H1 (cell line): ENCODE measurements at regions not wholly inside any gene's neighbourhood (a gene's known extent, or its start where the extent isn't known, plus 50 kb on each side); places are given as distances from the start of the nearest gene placed in this dataset.

Source experiments
- CTCF ChIA-PET: fragments of 300-600 bp; sonication (Branson Sonifier 250); formaldehyde crosslinking; loops from one replicate; lab custom pipeline; 2021; ENCODE audit not compliant: partially characterized antibody; lab: Charles Lee
- POLR2A ChIA-PET: fragments of 300-600 bp; sonication (Branson Sonifier 250); formaldehyde crosslinking; loops from one replicate; lab custom pipeline; 2021; ENCODE audit warnings: inconsistent platforms; ENCODE audit not compliant: partially characterized antibody; lab: Charles Lee
- DNase-seq, 2 experiments: peaks; one replicate each; pipeline versions ENCODE4 v3.0.0 to v3.0.0-alpha.2; 2010 to 2022; ENCODE audit warnings: low spot score in 2 of 2, low read depth in 1 of 2, mixed read lengths in 1 of 2
- FAIRE-seq: peaks from 2 replicates; lab custom pipeline; 2011; peaks lifted over from hg19 to GRCh38; lab: Jason Lieb, UNC
- H2AFZ ChIP-seq: 2 replicates; pipeline ENCODE4 v1.8.1; 2012; ENCODE audit warnings: low read length, inconsistent platforms
- H2AK5ac ChIP-seq: 2 replicates; pipeline ENCODE4 v1.6.1; 2013; ENCODE audit warnings: low read depth, low read length
- H2BK120ac ChIP-seq: replicated peaks from 2 replicates; pipeline ENCODE3; 2013; ENCODE audit warnings: low read depth, low read length, inconsistent platforms
- H2BK12ac ChIP-seq: 2 replicates; pipeline ENCODE4 v1.6.1; 2013; ENCODE audit warnings: low read depth, low read length
- H2BK15ac ChIP-seq: 2 replicates; pipeline ENCODE4 v1.6.1; 2013; ENCODE audit warnings: low read length
- H2BK20ac ChIP-seq: 2 replicates; pipeline ENCODE4 v1.6.1; 2013; ENCODE audit warnings: low read length
- H2BK5ac ChIP-seq: 2 replicates; pipeline ENCODE4 v1.6.1; 2013; ENCODE audit warnings: low read depth, low read length
- H3K14ac ChIP-seq: 2 replicates; pipeline ENCODE4 v1.6.1; 2013; ENCODE audit warnings: inconsistent platforms; ENCODE audit not compliant: insufficient read length
- H3K18ac ChIP-seq: 2 replicates; pipeline ENCODE4 v1.6.1; 2013; ENCODE audit warnings: low read length; ENCODE audit errors: extremely low read depth
- H3K23ac ChIP-seq: 2 replicates; pipeline ENCODE4 v1.6.1; 2013; ENCODE audit warnings: inconsistent platforms; ENCODE audit not compliant: insufficient read length
- H3K23me2 ChIP-seq: 2 replicates; pipeline ENCODE4 v1.6.1; 2013; ENCODE audit warnings: low read depth, low read length
- H3K27ac ChIP-seq: 2 replicates; pipeline ENCODE4 v1.6.1; 2011; ENCODE audit warnings: low read depth, low read length, inconsistent platforms
- H3K27me3 ChIP-seq, 4 experiments: replicated peaks in 1 of 4; 1 replicate in 1 of 4; 2 replicates in 3 of 4; pipeline versions ENCODE4 v1.6.1 to v1.8.1; 2011 to 2013; ENCODE audit warnings: low read length in 3 of 4, mild to moderate bottlenecking in 3 of 4, inconsistent platforms in 2 of 4, mixed read lengths in 2 of 4, moderate library complexity in 1 of 4; ENCODE audit not compliant: control insufficient read depth in 3 of 4, insufficient read depth in 3 of 4; ENCODE audit errors: extremely low read depth in 1 of 4
- H3K36me3 ChIP-seq, 4 experiments: 2 replicates each; pipeline versions ENCODE4 v1.6.1 to v1.8.1; 2011 to 2013; ENCODE audit warnings: mild to moderate bottlenecking in 4 of 4, low read length in 3 of 4, moderate library complexity in 2 of 4, control low read depth in 1 of 4, inconsistent platforms in 1 of 4; ENCODE audit not compliant: insufficient read depth in 4 of 4, control insufficient read depth in 2 of 4
- H3K4ac ChIP-seq: replicated peaks from 2 replicates; pipeline ENCODE3; 2013; ENCODE audit warnings: low read length, low read depth, mixed read lengths, inconsistent platforms; ENCODE audit not compliant: insufficient read length
- H3K4me1 ChIP-seq, 4 experiments: replicated peaks in 1 of 4; 1 replicate in 1 of 4; 2 replicates in 3 of 4; pipeline versions ENCODE4 v1.6.1 to v1.8.1; 2011 to 2013; ENCODE audit warnings: low read length in 3 of 4, inconsistent platforms in 2 of 4, mixed read lengths in 1 of 4; ENCODE audit not compliant: insufficient read depth in 4 of 4, control insufficient read depth in 3 of 4
- H3K4me2 ChIP-seq, 2 experiments: 2 replicates each; pipeline versions ENCODE4 v1.6.1 to v1.8.1; 2011 to 2013; ENCODE audit warnings: low read depth in 2 of 2, low read length in 2 of 2, control low read depth in 1 of 2, inconsistent platforms in 1 of 2, mild to moderate bottlenecking in 1 of 2; ENCODE audit not compliant: insufficient read depth in 1 of 2
- H3K4me3 ChIP-seq, 4 experiments: fragments of 200-600, 300-600 bp in 1 of 4; sonication (generic), shearing (Covaris generic), sonication (Bioruptor Twin) in 1 of 4; 2 replicates each; pipeline versions ENCODE4 v1.5.1 to v1.8.1; 2011 to 2016; ENCODE audit warnings: low read length in 4 of 4, low read depth in 3 of 4, control low read depth in 2 of 4, inconsistent platforms in 2 of 4, mild to moderate bottlenecking in 2 of 4, mixed read lengths in 1 of 4, moderate library complexity in 1 of 4; ENCODE audit not compliant: insufficient read depth in 2 of 4; ENCODE audit errors: extremely low read depth in 1 of 4
- H3K56ac ChIP-seq: replicated peaks from 2 replicates; pipeline ENCODE3; 2013; ENCODE audit warnings: low read depth, mild to moderate bottlenecking, mixed read lengths, low read length, inconsistent platforms; ENCODE audit not compliant: insufficient read length
- H3K79me1 ChIP-seq: 2 replicates; pipeline ENCODE4 v1.6.1; 2013; ENCODE audit warnings: low read depth, low read length, control low read depth
- H3K79me2 ChIP-seq, 2 experiments: 2 replicates each; pipeline versions ENCODE4 v1.6.1 to v1.8.1; 2012 to 2013; ENCODE audit warnings: low read length in 2 of 2, mild to moderate bottlenecking in 2 of 2, inconsistent platforms in 1 of 2; ENCODE audit not compliant: insufficient read depth in 2 of 2, control insufficient read depth in 1 of 2
- H3K9ac ChIP-seq, 4 experiments: replicated peaks in 1 of 4; 1 replicate in 1 of 4; 2 replicates in 3 of 4; pipeline versions ENCODE4 v1.6.1 to v1.8.1; 2011 to 2013; ENCODE audit warnings: low read depth in 3 of 4, low read length in 3 of 4, control low read depth in 2 of 4, mild to moderate bottlenecking in 2 of 4, moderate library complexity in 2 of 4, inconsistent platforms in 1 of 4; ENCODE audit errors: extremely low read depth in 1 of 4
- H3K9me3 ChIP-seq, 2 experiments: 2 replicates each; pipeline versions ENCODE4 v1.6.1 to v1.8.1; 2012 to 2013; ENCODE audit warnings: mild to moderate bottlenecking in 2 of 2, moderate library complexity in 2 of 2, control low read depth in 1 of 2, inconsistent platforms in 1 of 2, low read depth in 1 of 2, low read length in 1 of 2, mixed read lengths in 1 of 2; ENCODE audit not compliant: insufficient read depth in 2 of 2
- H4K20me1 ChIP-seq, 2 experiments: replicated peaks in 1 of 2; 2 replicates each; pipeline versions ENCODE3 to v1.8.1; 2011 to 2013; ENCODE audit warnings: inconsistent platforms in 2 of 2, low read length in 2 of 2, mild to moderate bottlenecking in 1 of 2; ENCODE audit not compliant: insufficient read depth in 2 of 2, control insufficient read depth in 1 of 2
- H4K5ac ChIP-seq: 2 replicates; pipeline ENCODE4 v1.6.1; 2013; ENCODE audit warnings: low read length, low read depth, mixed read lengths, inconsistent platforms; ENCODE audit not compliant: insufficient read length
- H4K8ac ChIP-seq: 2 replicates; pipeline ENCODE4 v1.8.0; 2013; ENCODE audit warnings: mild to moderate bottlenecking, moderate library complexity, low read length, inconsistent platforms; ENCODE audit not compliant: insufficient read depth; ENCODE audit errors: extremely low read depth
- H4K91ac ChIP-seq: replicated peaks from 2 replicates; pipeline ENCODE3; 2013; ENCODE audit warnings: low read length, mixed read lengths, inconsistent platforms; ENCODE audit not compliant: insufficient read length
- ASH2L ChIP-seq: fragments of 200-600, 300-600 bp; sonication (generic); IDR thresholded peaks from one replicate; pipeline ENCODE4 v1.7.1; 2017; ENCODE audit warnings: low read length
- BCL11A ChIP-seq, 2 experiments: IDR thresholded peaks; one replicate each; pipeline ENCODE4 v1.6.1; 2011; ENCODE audit warnings: low read depth in 2 of 2, low read length in 2 of 2, mild to moderate bottlenecking in 2 of 2
- CBX5 ChIP-seq: fragments of 300-800, 300-1000 bp; sonication (generic); IDR thresholded peaks from 2 replicates; pipeline ENCODE4 v1.7.1; 2016; ENCODE audit warnings: antibody characterized with exemption, low read length, low read depth
- CEBPB ChIP-seq: IDR thresholded peaks from 2 replicates; pipeline ENCODE4 v1.6.1; 2012; ENCODE audit warnings: low read depth, low read length
- CHD2 ChIP-seq: IDR thresholded peaks from 2 replicates; pipeline ENCODE4 v1.6.1; 2012; ENCODE audit warnings: low read length, improper control_type of control experiment
- GTF2F1 ChIP-seq: IDR thresholded peaks from 2 replicates; pipeline ENCODE4 v1.6.1; 2012; ENCODE audit warnings: low read depth, low read length, improper control_type of control experiment, borderline replicate concordance
- HDAC2 ChIP-seq, 2 experiments: fragments of 300-600 bp in 1 of 2; sonication (generic) in 1 of 2; IDR thresholded peaks; 2 replicates each; pipeline ENCODE4 v1.6.1; 2011 to 2012; ENCODE audit warnings: low read depth in 2 of 2, low read length in 2 of 2, mild to moderate bottlenecking in 2 of 2, moderate library complexity in 2 of 2, borderline replicate concordance in 1 of 2, inconsistent platforms in 1 of 2
- HDAC6 ChIP-seq: IDR thresholded peaks from one replicate; pipeline ENCODE4 v1.7.1; 2012; ENCODE audit warnings: low read depth, mild to moderate bottlenecking, inconsistent platforms, low read length, moderate library complexity
- POLR2AphosphoS5 ChIP-seq: IDR thresholded peaks from 2 replicates; pipeline ENCODE4 v1.6.1; 2011; ENCODE audit warnings: low read depth, low read length
- POU5F1 ChIP-seq: IDR thresholded peaks from 2 replicates; pipeline ENCODE4 v1.6.1; 2011; ENCODE audit warnings: low read depth, mild to moderate bottlenecking, low read length, moderate library complexity
- RAD21 ChIP-seq, 2 experiments: IDR thresholded peaks in 1 of 2; conservative IDR thresholded peaks in 1 of 2; 2 replicates each; pipeline ENCODE4 v1.6.1; 2011; ENCODE audit warnings: low read depth in 2 of 2, low read length in 2 of 2, improper control_type of control experiment in 1 of 2, inconsistent platforms in 1 of 2, mild to moderate bottlenecking in 1 of 2, moderate library complexity in 1 of 2
- RBBP5 ChIP-seq: IDR thresholded peaks from 2 replicates; pipeline ENCODE4 v1.7.1; 2012; ENCODE audit warnings: low read depth, mild to moderate bottlenecking, inconsistent platforms, low read length, moderate library complexity, borderline replicate concordance
- RXRA ChIP-seq: IDR thresholded peaks from 2 replicates; pipeline ENCODE4 v1.6.1; 2011; ENCODE audit warnings: low read depth, mild to moderate bottlenecking, low read length, moderate library complexity; ENCODE audit not compliant: insufficient read depth
- SAP30 ChIP-seq: fragments of 300-600 bp; sonication (generic); IDR thresholded peaks from 2 replicates; pipeline ENCODE4 v1.7.1; 2012; ENCODE audit warnings: low read length, moderate library complexity, mild to moderate bottlenecking, inconsistent platforms; ENCODE audit not compliant: insufficient read depth, insufficient replicate concordance
- TCF12 ChIP-seq: IDR thresholded peaks from 2 replicates; pipeline ENCODE4 v1.6.1; 2011; ENCODE audit warnings: low read depth, mild to moderate bottlenecking, low read length
- TEAD4 ChIP-seq: IDR thresholded peaks from 2 replicates; pipeline ENCODE4 v1.6.1; 2012; ENCODE audit warnings: low read depth, low read length, inconsistent platforms, mixed read lengths
- WGBS, 2 experiments: shearing (Covaris generic) in 1 of 2; methylation state at CpG; one replicate each; pipeline versions ENCODE4 v1.1.6 to v1.1.7; 2013 to 2015; ENCODE audit warnings: low lambda C conversion rate in 2 of 2, mixed read lengths in 2 of 2, inconsistent platforms in 1 of 2, low coverage in 1 of 2, missing lambda C conversion rate in 1 of 2; ENCODE audit not compliant: insufficient replicate concordance in 2 of 2, insufficient coverage in 1 of 2, insufficient read length in 1 of 2; ENCODE audit errors: extremely low coverage in 1 of 2, missing lambda C conversion rate in 1 of 2; 5-methylcytosine and 5-hydroxymethylcytosine counted together

DNA sequence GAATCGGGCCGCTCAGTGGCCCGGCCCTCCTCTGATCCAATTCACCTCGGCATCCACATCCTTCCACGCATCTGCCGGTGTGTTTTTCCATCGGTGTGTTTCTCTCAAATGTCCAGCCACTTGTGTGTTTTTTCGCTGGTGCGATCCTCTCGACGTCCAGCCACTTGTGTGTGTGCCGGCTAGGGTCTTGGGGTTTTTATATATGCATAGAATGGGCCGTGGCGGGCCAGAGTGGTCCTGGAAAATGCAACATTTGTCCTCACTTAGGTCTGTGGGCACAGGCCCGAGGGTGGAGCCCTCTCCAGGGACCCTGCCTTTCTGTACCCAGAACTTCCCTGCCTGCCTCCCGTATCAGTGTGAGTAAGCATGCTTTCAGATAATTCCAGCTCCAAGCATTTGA is 1106.4 kb downstream of the AMY1C start:
- no peak overlapping the region for H3K23ac ChIP-seq
- H3K14ac ChIP-seq, result no peak overlapping the region
- no peak overlapping the region for H4K8ac ChIP-seq
- H3K4me2 ChIP-seq, result no peak overlapping the region
- TF ChIP-seq SAP30 (no peak), POLR2AphosphoS5 (no peak), POU5F1 (no peak), HDAC6 (no peak), GTF2F1 (no peak), TEAD4 (no peak), RBBP5 (no peak), ASH2L (no peak), HDAC2 (IDR thresholded peaks at IDR 0.05; ENCODE audit: borderline replicate concordance in 1 of 2, low read depth in 2 of 2, low read length in 2 of 2) (no peak), CHD2 (no peak), RAD21 (IDR thresholded peaks at IDR 0.05 in 1 of 2, conservative IDR thresholded peaks at IDR 0.05 in 1 of 2; ENCODE audit: low read depth in 2 of 2, low read length in 2 of 2) (no peak), CEBPB (no peak), TCF12 (no peak), RXRA (no peak), BCL11A (IDR thresholded peaks at IDR 0.05; ENCODE audit: low read depth in 2 of 2, low read length in 2 of 2) (no peak), CBX5 (no peak)
- no peaks in the 10 kb centered on the region for H4K20me1 ChIP-seq
- no peak overlapping the region for H3K18ac ChIP-seq
- no peak overlapping the region for H3K56ac ChIP-seq
- H2BK5ac ChIP-seq, result no peak overlapping the region
- no peaks in the 10 kb centered on the region for H3K36me3 ChIP-seq
- no peaks in the 10 kb centered on the region for H3K79me1 ChIP-seq
- H3K4ac ChIP-seq, result no peak overlapping the region
- FAIRE-seq (no peak), DNase-seq (no peak)
- no peaks in the 10 kb centered on the region for H3K4me1 ChIP-seq
- H3K79me2 ChIP-seq, result no peaks in the 10 kb centered on the region
- CTCF ChIA-PET, result interaction anchor here (0.6 kb wide), 1 partner anchor 169 kb away, joined by 3 read pairs; no protein-coding TSS in a partner anchor
- H3K27me3 ChIP-seq, result no peaks in the 10 kb centered on the region
- H2BK15ac ChIP-seq, result no peak overlapping the region
- no peaks in the 10 kb centered on the region for H3K9me3 ChIP-seq
- H4K5ac ChIP-seq, result no peak overlapping the region
- H4K91ac ChIP-seq, result no peak overlapping the region
- no peak overlapping the region for H2BK120ac ChIP-seq
- no peak overlapping the region for H2AFZ ChIP-seq
- no peak overlapping the region for H3K27ac ChIP-seq
- no peak overlapping the region for H2AK5ac ChIP-seq
- no peak overlapping the region for H2BK20ac ChIP-seq
- POLR2A ChIA-PET, result no interaction called here
- H2BK12ac ChIP-seq, result no peak overlapping the region
- no peak overlapping the region for H3K4me3 ChIP-seq
- no peaks in the 10 kb centered on the region for H3K23me2 ChIP-seq
- WGBS, 2 experiments, result 95% methylated on average over 16 of the region's 16 CpGs; no CpG with 5 or more reads in 1 of the 2 experiments
- H3K9ac ChIP-seq, result no peak overlapping the region
